GM12878 (cell line): ENCODE measurements at regions not wholly inside any gene's neighbourhood (a gene's known extent, or its start where the extent isn't known, plus 50 kb on each side); places are given as distances from the start of the nearest gene placed in this dataset.

Experiments used
- ATAC-seq: fragments of 200-7000 bp; cut with Tn5 transposase; 3 replicates; pipeline ENCODE4 v1.9.1; 2020; ENCODE audit warnings: mild to moderate bottlenecking, moderate library complexity
- BruUV-seq: library from RNA; stranded (reverse); fragments of 400-500 nt; replicated peaks from 2 replicates; lab custom pipeline; 2021; lab: Mats Ljungman, UMichigan
- CTCF ChIA-PET: fragments of 300-600 bp; sonication (Branson Sonifier 250); formaldehyde crosslinking; extraction: SDS; loops from one replicate; lab custom pipeline; 2021; ENCODE audit warnings: inconsistent platforms; lab: Yijun Ruan, JAX
- POLR2A ChIA-PET: fragments of 350-600 bp; formaldehyde crosslinking; extraction: SDS; loops from one replicate; lab custom pipeline; 2021; ENCODE audit warnings: inconsistent platforms; lab: Charles Lee
- RAD21 ChIA-PET: fragments of 300-600 bp; sonication (Branson Sonifier 250); formaldehyde crosslinking; loops from one replicate; lab custom pipeline; 2023; ENCODE audit warnings: antibody characterized with exemption; ENCODE audit not compliant: unreplicated experiment; lab: Charles Lee
- SMC1A ChIA-PET: fragments of 300-600 bp; sonication (Branson Sonifier 250); formaldehyde crosslinking; loops from one replicate; lab custom pipeline; 2023; ENCODE audit not compliant: unreplicated experiment, uncharacterized antibody; lab: Charles Lee
- DNase-seq: peaks from one replicate; pipeline ENCODE4 v3.0.0-alpha.2; 2011; ENCODE audit warnings: low read depth, low spot score
- FAIRE-seq: peaks from 3 replicates; lab custom pipeline; 2011; peaks lifted over from hg19 to GRCh38; lab: Jason Lieb, UNC
- H2AFZ ChIP-seq: 2 replicates; pipeline ENCODE4 v1.6.0; 2011; ENCODE audit warnings: low read depth, low read length, control low read depth; ENCODE audit not compliant: control insufficient read depth
- H3K27ac ChIP-seq: 2 replicates; pipeline ENCODE4 v1.5.1; 2011; ENCODE audit warnings: control low read depth; ENCODE audit not compliant: control insufficient read depth, insufficient read depth
- H3K27me3 ChIP-seq, 2 experiments: replicated peaks in 1 of 2; 2 replicates each; pipeline versions ENCODE4 v1.6.0 to v1.6.1; 2011; ENCODE audit warnings: low read length in 1 of 2; ENCODE audit not compliant: control insufficient read depth in 2 of 2, insufficient read depth in 2 of 2
- H3K36me3 ChIP-seq, 2 experiments: 2 replicates each; pipeline ENCODE4 v1.5.1; 2011; ENCODE audit warnings: low read length in 1 of 2; ENCODE audit not compliant: control insufficient read depth in 2 of 2, insufficient read depth in 2 of 2
- H3K4me1 ChIP-seq: 2 replicates; pipeline ENCODE4 v1.6.1; 2011; ENCODE audit warnings: mild to moderate bottlenecking, low read length, moderate library complexity, mixed read lengths; ENCODE audit not compliant: control insufficient read depth, insufficient read depth
- H3K4me2 ChIP-seq: 2 replicates; pipeline ENCODE4 v1.6.0; 2011; ENCODE audit warnings: control low read depth; ENCODE audit not compliant: control insufficient read depth, insufficient read depth
- H3K4me3 ChIP-seq: fragments of 200-600 bp; sonication (generic); 2 replicates; pipeline ENCODE4 v1.5.1; 2016
- H3K79me2 ChIP-seq: 2 replicates; pipeline ENCODE4 v1.6.0; 2011; ENCODE audit warnings: low read length; ENCODE audit not compliant: control insufficient read depth, insufficient read depth
- H3K9ac ChIP-seq: 2 replicates; pipeline ENCODE4 v1.8.0; 2011; ENCODE audit warnings: low read length, control low read depth, mixed read lengths; ENCODE audit not compliant: control insufficient read depth, insufficient read depth
- H3K9me3 ChIP-seq: replicated peaks from 3 replicates; pipeline ENCODE4 v1.5.1; 2011; ENCODE audit warnings: mild to moderate bottlenecking, low read length; ENCODE audit not compliant: control insufficient read depth, insufficient read depth
- H4K20me1 ChIP-seq: 2 replicates; pipeline ENCODE4 v1.6.0; 2011; ENCODE audit not compliant: control insufficient read depth, insufficient read depth
- BACH1 ChIP-seq: fragments of 450-650 bp; IDR thresholded peaks from 2 replicates; pipeline ENCODE4 v1.6.1; 2017; ENCODE audit warnings: mild to moderate bottlenecking, borderline replicate concordance
- IKZF2 ChIP-seq, 2 experiments: fragments of 450-650 bp; IDR thresholded peaks; 2 replicates each; pipeline ENCODE4 v1.6.1; 2017; ENCODE audit warnings: mild to moderate bottlenecking in 2 of 2, moderate library complexity in 2 of 2
- KAT2A ChIP-seq: conservative IDR thresholded peaks from 2 replicates; pipeline ENCODE4 v1.6.1; 2011; ENCODE audit warnings: low read depth, low read length; ENCODE audit not compliant: control insufficient read depth
- MEF2A ChIP-seq: IDR thresholded peaks from 2 replicates; pipeline ENCODE4 v1.6.1; 2011; ENCODE audit warnings: low read depth, mild to moderate bottlenecking, low read length, moderate library complexity; ENCODE audit not compliant: insufficient read depth
- NFYB ChIP-seq: IDR thresholded peaks from 2 replicates; pipeline ENCODE4 v1.6.1; 2011; ENCODE audit warnings: low read depth, mild to moderate bottlenecking, low read length, improper control_type of control experiment, moderate library complexity; ENCODE audit not compliant: insufficient read depth
- NRF1 ChIP-seq: conservative IDR thresholded peaks from 2 replicates; pipeline ENCODE4 v1.6.1; 2011; ENCODE audit warnings: mild to moderate bottlenecking, low read depth, low read length, improper control_type of control experiment
- WGBS: methylation state at CpG from one replicate; pipeline ENCODE4 v1.1.6; 2016; ENCODE audit warnings: low lambda C conversion rate; ENCODE audit not compliant: insufficient replicate concordance, insufficient coverage; ENCODE audit errors: missing lambda C conversion rate; 5-methylcytosine and 5-hydroxymethylcytosine counted together
- in situ Hi-C: fragments of 300-500 bp; cut with MboI; formaldehyde crosslinking; loops from 9 replicates; pipeline ENCODE4 v1.14.3; 2018; ENCODE audit warnings: mixed read lengths
- intact Hi-C: fragments of 100-400 bp; cut with micrococcal nuclease; formaldehyde crosslinking; loops from one replicate; pipeline ENCODE4 v1.14.2; 2022; ENCODE audit not compliant: unreplicated experiment
- TF ChIP-seq, protein P1 (sequence below): fragments of 450-650 bp; formaldehyde crosslinking; IDR thresholded peaks from 2 replicates; pipeline ENCODE4 v1.4.0; 2022; ENCODE audit warnings: mild to moderate bottlenecking, moderate library complexity
- TF ChIP-seq, protein P2 (sequence below): IDR thresholded peaks from 2 replicates; pipeline ENCODE4 v1.6.1; 2012; ENCODE audit warnings: low read depth, low read length, improper control_type of control experiment

DNA sequence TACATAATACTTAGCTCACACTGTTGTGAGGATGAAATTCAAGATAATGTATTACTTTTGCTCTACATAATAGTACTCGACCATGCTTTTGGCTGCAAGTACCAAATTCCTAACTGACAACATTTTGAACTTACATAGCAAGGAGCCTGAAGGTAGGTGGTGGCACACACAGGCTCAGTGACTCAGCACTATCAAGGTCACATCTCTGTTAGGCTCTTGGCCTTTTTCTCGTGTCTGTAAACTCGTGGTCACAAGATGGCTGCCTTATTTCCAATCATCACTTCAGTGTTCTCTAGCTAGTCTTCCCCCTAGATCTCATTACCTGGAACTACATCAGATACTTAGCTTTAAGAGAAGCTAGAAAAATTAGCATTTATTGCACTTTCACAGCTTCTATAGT lies 61.4 kb upstream of the ABCB5 start:
- SMC1A ChIA-PET: interaction anchor here (0.6 to 1.2 kb wide), 2 partner anchors 21 to 508 kb away, joined by 3 to 4 read pairs; no protein-coding TSS in a partner anchor
- H3K9ac ChIP-seq: no peak overlapping the region
- H3K27ac ChIP-seq: no peak overlapping the region
- H3K9me3 ChIP-seq: no peaks in the 10 kb centered on the region
- no peaks in the 10 kb centered on the region for H4K20me1 ChIP-seq
- H3K36me3 ChIP-seq: no peaks in the 10 kb centered on the region
- TF ChIP-seq KAT2A: no peak
- TF ChIP-seq, all 136 proteins: peak for 0
- POLR2A ChIA-PET: interaction anchor here (0.6 kb wide), 3 partner anchors 119 to 796 kb away, joined by 4 to 5 read pairs (median 5); no protein-coding TSS in a partner anchor
- ATAC-seq (no peak), FAIRE-seq (no peak), DNase-seq (no peak)
- Histone ChIP-seq H3K4me1 (no peaks in the 10 kb centered on the region), H3K79me2 (no peaks in the 10 kb centered on the region), H3K27me3 (no peaks in the 10 kb centered on the region; a peak in 1 of 4 replicates), H2AFZ (no peak overlapping the region), H3K4me2 (no peak overlapping the region), H3K4me3 (no peak overlapping the region)
- BruUV-seq: no TSS peak
- CTCF ChIA-PET: interaction anchor here (0.6 kb wide), 1 partner anchor 1764 kb away, joined by 3 read pairs; no protein-coding TSS in a partner anchor
- 0% methylated on average over 3 of the region's 3 CpGs for WGBS
- in situ Hi-C loops: no loop called here
- RAD21 ChIA-PET: no interaction called here
- intact Hi-C loops: no loop called here

DNA sequence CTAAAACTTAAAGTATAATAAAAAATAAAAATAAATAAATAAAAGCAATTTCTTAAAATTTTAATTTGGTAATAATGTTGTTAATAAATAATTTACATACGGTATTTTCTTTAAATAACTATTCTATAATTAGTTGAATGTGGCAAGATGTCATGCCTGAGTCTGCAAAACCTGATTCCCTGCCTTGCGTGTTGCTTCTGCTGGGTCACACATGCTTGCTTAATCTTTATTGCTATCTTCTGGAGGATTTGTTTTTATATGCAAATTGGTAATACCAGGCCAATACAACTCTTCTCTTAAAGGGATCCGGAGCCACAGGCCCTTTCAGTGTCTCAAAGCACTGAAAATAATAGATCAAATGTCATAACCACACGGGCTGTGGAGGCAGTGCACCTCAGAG lies 59.4 kb upstream of the ABCB5 start:
- Histone ChIP-seq H3K27me3 (no peaks in the 10 kb centered on the region; a peak in 2 of 4 replicates), H3K4me1 (no peaks in the 10 kb centered on the region), H3K4me2 (no peak overlapping the region), H3K79me2 (no peaks in the 10 kb centered on the region), H3K9me3 (no peaks in the 10 kb centered on the region), H3K4me3 (no peak overlapping the region), H3K27ac (no peak overlapping the region), H4K20me1 (no peaks in the 10 kb centered on the region), H3K36me3 (no peaks in the 10 kb centered on the region), H2AFZ (no peak overlapping the region)
- WGBS: 26% methylated on average over 4 of the region's 4 CpGs
- RAD21 ChIA-PET: no interaction called here
- FAIRE-seq (no peak), ATAC-seq (no peak), DNase-seq (no peak)
- intact Hi-C loops: no loop called here
- CTCF ChIA-PET: no interaction called here
- SMC1A ChIA-PET: no interaction called here
- POLR2A ChIA-PET: no interaction called here
- no TSS peak for BruUV-seq
- TF ChIP-seq NFYB (no peak), MEF2A (no peak), BACH1 (no peak), IKZF2 (IDR thresholded peaks at IDR 0.05) (no peak), NRF1 (no peak)
- TF ChIP-seq, protein P1, sequence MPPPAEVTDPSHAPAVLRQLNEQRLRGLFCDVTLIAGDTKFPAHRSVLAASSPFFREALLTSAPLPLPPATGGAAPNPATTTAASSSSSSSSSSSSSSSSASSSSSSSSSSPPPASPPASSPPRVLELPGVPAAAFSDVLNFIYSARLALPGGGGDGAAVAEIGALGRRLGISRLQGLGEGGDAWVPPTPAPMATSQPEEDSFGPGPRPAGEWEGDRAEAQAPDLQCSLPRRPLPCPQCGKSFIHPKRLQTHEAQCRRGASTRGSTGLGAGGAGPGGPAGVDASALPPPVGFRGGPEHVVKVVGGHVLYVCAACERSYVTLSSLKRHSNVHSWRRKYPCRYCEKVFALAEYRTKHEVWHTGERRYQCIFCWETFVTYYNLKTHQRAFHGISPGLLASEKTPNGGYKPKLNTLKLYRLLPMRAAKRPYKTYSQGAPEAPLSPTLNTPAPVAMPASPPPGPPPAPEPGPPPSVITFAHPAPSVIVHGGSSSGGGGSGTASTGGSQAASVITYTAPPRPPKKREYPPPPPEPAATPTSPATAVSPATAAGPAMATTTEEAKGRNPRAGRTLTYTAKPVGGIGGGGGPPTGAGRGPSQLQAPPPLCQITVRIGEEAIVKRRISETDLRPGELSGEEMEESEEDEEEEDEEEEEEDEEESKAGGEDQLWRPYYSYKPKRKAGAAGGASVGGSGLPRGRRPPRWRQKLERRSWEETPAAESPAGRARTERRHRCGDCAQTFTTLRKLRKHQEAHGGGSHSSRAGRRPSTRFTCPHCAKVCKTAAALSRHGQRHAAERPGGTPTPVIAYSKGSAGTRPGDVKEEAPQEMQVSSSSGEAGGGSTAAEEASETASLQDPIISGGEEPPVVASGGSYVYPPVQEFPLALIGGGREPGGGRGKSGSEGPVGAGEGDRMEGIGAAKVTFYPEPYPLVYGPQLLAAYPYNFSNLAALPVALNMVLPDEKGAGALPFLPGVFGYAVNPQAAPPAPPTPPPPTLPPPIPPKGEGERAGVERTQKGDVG (CRISPR knock-in tag): no peak
- TF ChIP-seq, protein P2, sequence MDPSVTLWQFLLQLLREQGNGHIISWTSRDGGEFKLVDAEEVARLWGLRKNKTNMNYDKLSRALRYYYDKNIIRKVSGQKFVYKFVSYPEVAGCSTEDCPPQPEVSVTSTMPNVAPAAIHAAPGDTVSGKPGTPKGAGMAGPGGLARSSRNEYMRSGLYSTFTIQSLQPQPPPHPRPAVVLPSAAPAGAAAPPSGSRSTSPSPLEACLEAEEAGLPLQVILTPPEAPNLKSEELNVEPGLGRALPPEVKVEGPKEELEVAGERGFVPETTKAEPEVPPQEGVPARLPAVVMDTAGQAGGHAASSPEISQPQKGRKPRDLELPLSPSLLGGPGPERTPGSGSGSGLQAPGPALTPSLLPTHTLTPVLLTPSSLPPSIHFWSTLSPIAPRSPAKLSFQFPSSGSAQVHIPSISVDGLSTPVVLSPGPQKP: no peak
- TF ChIP-seq, all 136 proteins: peak for 0
- H3K9ac ChIP-seq: no peak overlapping the region
- in situ Hi-C loops: no loop called here
